Keratinocyte (primary cell): ENCODE measurements at regions not wholly inside any gene's neighbourhood (a gene's known extent, or its start where the extent isn't known, plus 50 kb on each side); places are given as distances from the start of the nearest gene placed in this dataset.

ENCODE experiments used
- DNase-seq: peaks from one replicate; pipeline ENCODE4 v3.0.0-alpha.2; 2011; ENCODE audit warnings: low read depth, missing footprints, low spot score
- FAIRE-seq: peaks from 2 replicates; lab custom pipeline; 2011; peaks lifted over from hg19 to GRCh38; lab: Jason Lieb, UNC
- H2AFZ ChIP-seq: 2 replicates; pipeline ENCODE4 v1.6.0; 2012; ENCODE audit warnings: low read length, control low read depth, inconsistent platforms; ENCODE audit not compliant: control insufficient read depth
- H3K27ac ChIP-seq: 2 replicates; pipeline ENCODE4 v1.5.1; 2011; ENCODE audit warnings: low read length; ENCODE audit not compliant: control insufficient read depth, insufficient read depth
- H3K27me3 ChIP-seq: 3 replicates; pipeline ENCODE4 v1.6.0; 2011; ENCODE audit warnings: low read length; ENCODE audit not compliant: control insufficient read depth, insufficient read depth; ENCODE audit errors: extremely low read depth
- H3K36me3 ChIP-seq, 2 experiments: 2 replicates in 1 of 2; 3 replicates in 1 of 2; pipeline ENCODE4 v1.5.1; 2011; ENCODE audit warnings: low read length in 2 of 2, mild to moderate bottlenecking in 1 of 2; ENCODE audit not compliant: control insufficient read depth in 2 of 2, insufficient read depth in 2 of 2; ENCODE audit errors: extremely low read depth in 1 of 2
- H3K4me1 ChIP-seq: 3 replicates; pipeline ENCODE4 v1.5.1; 2011; ENCODE audit warnings: low read length; ENCODE audit not compliant: control insufficient read depth, insufficient read depth; ENCODE audit errors: extremely low read depth
- H3K4me2 ChIP-seq: 3 replicates; pipeline ENCODE4 v1.6.0; 2011; ENCODE audit warnings: low read depth, low read length; ENCODE audit not compliant: control insufficient read depth, insufficient read depth; ENCODE audit errors: extremely low read depth
- H3K4me3 ChIP-seq, 3 experiments: fragments of 200-600 bp in 1 of 3; sonication (generic) in 1 of 3; 2 replicates in 2 of 3; 3 replicates in 1 of 3; pipeline ENCODE4 v1.5.1; 2011 to 2016; ENCODE audit warnings: low read length in 3 of 3, mild to moderate bottlenecking in 3 of 3, control low read depth in 2 of 3, inconsistent platforms in 1 of 3, low read depth in 1 of 3, mixed read lengths in 1 of 3, mixed run types in 1 of 3, moderate library complexity in 1 of 3; ENCODE audit not compliant: control insufficient read depth in 2 of 3, insufficient read depth in 2 of 3; ENCODE audit errors: extremely low read depth in 1 of 3
- H3K79me2 ChIP-seq: 2 replicates; pipeline ENCODE4 v1.6.0; 2012; ENCODE audit warnings: low read length; ENCODE audit not compliant: control insufficient read depth, insufficient read depth
- H3K9ac ChIP-seq: 3 replicates; pipeline ENCODE4 v1.6.0; 2011; ENCODE audit warnings: low read length; ENCODE audit not compliant: control insufficient read depth, insufficient read depth; ENCODE audit errors: extremely low read depth
- H3K9me1 ChIP-seq: 3 replicates; pipeline ENCODE4 v1.6.0; 2011; ENCODE audit warnings: low read length; ENCODE audit not compliant: control insufficient read depth, insufficient read depth; ENCODE audit errors: extremely low read depth
- H3K9me3 ChIP-seq: 2 replicates; pipeline ENCODE4 v1.5.1; 2012; ENCODE audit warnings: low read depth, low read length; ENCODE audit not compliant: control insufficient read depth
- H4K20me1 ChIP-seq: 3 replicates; pipeline ENCODE4 v1.6.0; 2011; ENCODE audit warnings: low read length; ENCODE audit not compliant: control insufficient read depth, insufficient read depth; ENCODE audit errors: extremely low read depth
- CTCF ChIP-seq, 3 experiments: IDR thresholded peaks in 1 of 3; conservative IDR thresholded peaks in 1 of 3; optimal IDR thresholded peaks in 1 of 3; 2 replicates in 2 of 3; 3 replicates in 1 of 3; pipeline versions ENCODE3 to v1.5.1; 2011; ENCODE audit warnings: low read length in 3 of 3, mild to moderate bottlenecking in 3 of 3, moderate library complexity in 2 of 3, control low read depth in 1 of 3, inconsistent platforms in 1 of 3; ENCODE audit not compliant: insufficient read depth in 2 of 3; ENCODE audit errors: extremely low read depth in 1 of 3
- EZH2 ChIP-seq: IDR thresholded peaks from one replicate; pipeline ENCODE4 v1.6.1; 2012; ENCODE audit warnings: inconsistent platforms, mild to moderate bottlenecking, low read length, moderate library complexity
- dilution Hi-C: fragments of 300-500 bp; cut with MboI; formaldehyde crosslinking; loops from one replicate; pipeline ENCODE4 v1.7.0; 2020; ENCODE audit warnings: low sequenced_read_pairs; ENCODE audit not compliant: extremely low pct_ligation_motif_present

GRCh38 chr18:2415656-2416055, 155.6 kb downstream of the METTL4 start:
- Histone ChIP-seq H3K79me2 (no peaks in the 10 kb centered on the region), H3K27ac (no peak overlapping the region), H3K4me2 (no peak overlapping the region), H3K36me3 (no peaks in the 10 kb centered on the region), H3K27me3 (no peaks in the 10 kb centered on the region), H3K9me3 (no peaks in the 10 kb centered on the region), H3K9me1 (no peaks in the 10 kb centered on the region), H3K4me3 (no peak overlapping the region), H3K4me1 (peaks cover 25% of the 10 kb centered on the region), H2AFZ (no peak overlapping the region), H3K9ac (no peak overlapping the region), H4K20me1 (no peaks in the 10 kb centered on the region)
- TF ChIP-seq EZH2 (no peak), CTCF (optimal IDR thresholded peaks at IDR 0.05 in 1 of 3, IDR thresholded peaks at IDR 0.05 in 1 of 3, conservative IDR thresholded peaks at IDR 0.05 in 1 of 3; ENCODE audit: extremely low read depth in 1 of 3, insufficient read depth in 2 of 3, low read length in 3 of 3) (no peak)
- no peak for DNase-seq
- FAIRE-seq = no peak
- dilution Hi-C loops = no loop called here

GRCh38 chr18:2417861-2418610, 153.3 kb downstream of the METTL4 start:
- FAIRE-seq (no peak), DNase-seq (no peak)
- Histone ChIP-seq H3K79me2 (no peaks in the 10 kb centered on the region), H4K20me1 (no peaks in the 10 kb centered on the region), H3K36me3 (no peaks in the 10 kb centered on the region), H3K9ac (no peak overlapping the region), H2AFZ (no peak overlapping the region), H3K27me3 (no peaks in the 10 kb centered on the region), H3K9me3 (no peaks in the 10 kb centered on the region), H3K9me1 (no peaks in the 10 kb centered on the region), H3K27ac (no peak overlapping the region), H3K4me3 (no peak overlapping the region), H3K4me1 (peaks cover 3% of the 10 kb centered on the region), H3K4me2 (no peak overlapping the region)
- TF ChIP-seq EZH2 = no peak
- no peak for TF ChIP-seq CTCF (optimal IDR thresholded peaks at IDR 0.05 in 1 of 3, IDR thresholded peaks at IDR 0.05 in 1 of 3, conservative IDR thresholded peaks at IDR 0.05 in 1 of 3; ENCODE audit: extremely low read depth in 1 of 3, insufficient read depth in 2 of 3, low read length in 3 of 3)
- dilution Hi-C loops = no loop called here
